ENCODE measurements at regions not wholly inside any gene's neighbourhood (a gene's known extent, or its start where the extent isn't known, plus 50 kb on each side); places are given as distances from the start of the nearest gene placed in this dataset.
A peak's percentile ranks its signal among the peaks of the same experiment; 100 is the strongest.

- peak; percentile 87 for TF ChIP-seq CTCF (conservative IDR thresholded peaks at IDR 0.05)
- no peaks in the 10 kb centered on the region for H3K9me3 Mint-ChIP-seq
- DNase-seq (ENCODE audit: extremely low spot score, unreplicated experiment) = no peak
- H3K27me3 Mint-ChIP-seq = no peaks in the 10 kb centered on the region
- peak overlapping the region; percentile 3 for H3K27ac Mint-ChIP-seq
- H3K4me1 Mint-ChIP-seq (ENCODE audit: unreplicated experiment) = peaks cover 15% of the 10 kb centered on the region
- peaks cover 22% of the 10 kb centered on the region for H3K36me3 Mint-ChIP-seq
- H3K4me3 Mint-ChIP-seq = peak overlapping the region; percentile 39
These were observed 600.5 kb downstream of the USP25 start for GRCh38 chr21:16330082-16330907.

- Mint-ChIP-seq H3K27ac (no peak overlapping the region), H3K4me1 (ENCODE audit: unreplicated experiment) (peaks cover 15% of the 10 kb centered on the region), H3K36me3 (peaks cover 22% of the 10 kb centered on the region), H3K9me3 (no peaks in the 10 kb centered on the region), H3K4me3 (peak overlapping the region; percentile 60), H3K27me3 (no peaks in the 10 kb centered on the region)
- no peak for TF ChIP-seq CTCF (conservative IDR thresholded peaks at IDR 0.05)
- no peak for DNase-seq (ENCODE audit: extremely low spot score, unreplicated experiment)
These were observed 601.1 kb downstream of the USP25 start for GRCh38 chr21:16330908-16331268.

- H3K27ac Mint-ChIP-seq = no peak overlapping the region
These were observed 607.5 kb downstream of the USP25 start for GRCh38 chr21:16337266-16337665.

GRCh38 chr21:16342932-16343331, 613.1 kb downstream of the USP25 start:
- Mint-ChIP-seq H3K4me3 (no peak overlapping the region), H3K27me3 (no peaks in the 10 kb centered on the region), H3K9me3 (peaks cover 4% of the 10 kb centered on the region), H3K4me1 (ENCODE audit: unreplicated experiment) (no peaks in the 10 kb centered on the region), H3K36me3 (peaks cover 3% of the 10 kb centered on the region), H3K27ac (no peak overlapping the region)
- no peak for DNase-seq (ENCODE audit: extremely low spot score, unreplicated experiment)
- TF ChIP-seq CTCF (conservative IDR thresholded peaks at IDR 0.05) = no peak

More at GRCh38 chr21:16337266-16337665, 607.5 kb downstream of the USP25 start:
- no peak for DNase-seq (ENCODE audit: extremely low spot score, unreplicated experiment)
- Mint-ChIP-seq H3K36me3 (peaks cover 26% of the 10 kb centered on the region), H3K27me3 (no peaks in the 10 kb centered on the region), H3K4me1 (ENCODE audit: unreplicated experiment) (no peaks in the 10 kb centered on the region), H3K9me3 (peaks cover 4% of the 10 kb centered on the region), H3K4me3 (no peak overlapping the region)
- TF ChIP-seq CTCF (conservative IDR thresholded peaks at IDR 0.05) = no peak

GRCh38 chr21:16343776-16344175, 614.0 kb downstream of the USP25 start:
- Mint-ChIP-seq H3K4me1 (ENCODE audit: unreplicated experiment) (no peaks in the 10 kb centered on the region), H3K4me3 (no peak overlapping the region), H3K27me3 (no peaks in the 10 kb centered on the region), H3K27ac (no peak overlapping the region), H3K36me3 (peaks cover 3% of the 10 kb centered on the region), H3K9me3 (peaks cover 5% of the 10 kb centered on the region)
- TF ChIP-seq CTCF (conservative IDR thresholded peaks at IDR 0.05) = no peak
- DNase-seq (ENCODE audit: extremely low spot score, unreplicated experiment) = no peak

Measured in type B pancreatic cell (in vitro differentiated cells).